ENCODE measurements at regions not wholly inside any gene's neighbourhood (a gene's known extent, or its start where the extent isn't known, plus 50 kb on each side); places are given as distances from the start of the nearest gene placed in this dataset.

- Histone ChIP-seq H3K4me1 (ENCODE audit: control insufficient read depth, insufficient read depth, low read length) (peaks cover 5% of the 10 kb centered on the region), H3K27me3 (ENCODE audit: control insufficient read depth, insufficient read depth, low read length, poor library complexity, severe bottlenecking) (no peaks in the 10 kb centered on the region), H3K9me3 (ENCODE audit: control insufficient read depth, low read length) (no peaks in the 10 kb centered on the region), H3K36me3 (ENCODE audit: control insufficient read depth, insufficient read depth, low read length) (no peaks in the 10 kb centered on the region), H3K4me3 (ENCODE audit: low read length) (no peak overlapping the region), H3K27ac (ENCODE audit: low read depth, low read length) (peak overlapping the region; percentile 87), H3K9ac (ENCODE audit: extremely low read depth, low read length, poor library complexity, severe bottlenecking) (no peak overlapping the region)
- peak; percentile 53 for DNase-seq
- Mint-ChIP-seq H3K27ac (no peak overlapping the region), H3K4me3 (no peak overlapping the region), H3K36me3 (ENCODE audit: low read depth) (no peaks in the 10 kb centered on the region), H3K9me3 (no peaks in the 10 kb centered on the region), H3K27me3 (ENCODE audit: insufficient read depth) (no peaks in the 10 kb centered on the region), H3K4me1 (peaks cover 16% of the 10 kb centered on the region)
- no peak for TF ChIP-seq CTCF (conservative IDR thresholded peaks at IDR 0.05)
- WGBS, 2 experiments (ENCODE audit: insufficient coverage in 1 of 2, insufficient read length in 1 of 2), result 70% methylated on average over 3 of the region's 3 CpGs; no CpG with 5 or more reads in 1 of the 2 experiments
Observed at GRCh38 chr14:61153431-61153830, 127.7 kb downstream of the TMEM30B start.

GRCh38 chr14:61152851-61153364, 128.2 kb downstream of the TMEM30B start:
- Histone ChIP-seq H3K9me3 (ENCODE audit: control insufficient read depth, low read length) (no peaks in the 10 kb centered on the region), H3K9ac (ENCODE audit: extremely low read depth, low read length, poor library complexity, severe bottlenecking) (no peak overlapping the region), H3K36me3 (ENCODE audit: control insufficient read depth, insufficient read depth, low read length) (no peaks in the 10 kb centered on the region), H3K4me3 (ENCODE audit: low read length) (no peak overlapping the region), H3K4me1 (ENCODE audit: control insufficient read depth, insufficient read depth, low read length) (peaks cover 5% of the 10 kb centered on the region), H3K27ac (ENCODE audit: low read depth, low read length) (peak overlapping the region; percentile 87), H3K27me3 (ENCODE audit: control insufficient read depth, insufficient read depth, low read length, poor library complexity, severe bottlenecking) (no peaks in the 10 kb centered on the region)
- H3K27me3 Mint-ChIP-seq (ENCODE audit: insufficient read depth), result no peaks in the 10 kb centered on the region
- no peak overlapping the region for H3K27ac Mint-ChIP-seq
- H3K4me1 Mint-ChIP-seq, result peaks cover 16% of the 10 kb centered on the region
- H3K9me3 Mint-ChIP-seq, result no peaks in the 10 kb centered on the region
- TF ChIP-seq CTCF (conservative IDR thresholded peaks at IDR 0.05), result no peak
- no peak overlapping the region for H3K4me3 Mint-ChIP-seq
- DNase-seq, result no peak
- no peaks in the 10 kb centered on the region for H3K36me3 Mint-ChIP-seq (ENCODE audit: low read depth)
- WGBS, 2 experiments (ENCODE audit: insufficient coverage in 1 of 2, insufficient read length in 1 of 2), result 93 to 96% methylated on average over 3 of the region's 3 CpGs

- WGBS, 2 experiments (ENCODE audit: insufficient coverage in 1 of 2, insufficient read length in 1 of 2), result 83 to 91% methylated on average over 1 to 4 of the region's 4 CpGs
- Mint-ChIP-seq H3K4me3 (no peak overlapping the region), H3K27ac (no peak overlapping the region), H3K27me3 (ENCODE audit: insufficient read depth) (no peaks in the 10 kb centered on the region), H3K36me3 (ENCODE audit: low read depth) (no peaks in the 10 kb centered on the region), H3K4me1 (peaks cover 16% of the 10 kb centered on the region), H3K9me3 (no peaks in the 10 kb centered on the region)
- Histone ChIP-seq H3K27ac (ENCODE audit: low read depth, low read length) (no peak overlapping the region), H3K36me3 (ENCODE audit: control insufficient read depth, insufficient read depth, low read length) (no peaks in the 10 kb centered on the region), H3K9ac (ENCODE audit: extremely low read depth, low read length, poor library complexity, severe bottlenecking) (no peak overlapping the region), H3K9me3 (ENCODE audit: control insufficient read depth, low read length) (no peaks in the 10 kb centered on the region), H3K4me1 (ENCODE audit: control insufficient read depth, insufficient read depth, low read length) (peaks cover 5% of the 10 kb centered on the region), H3K4me3 (ENCODE audit: low read length) (no peak overlapping the region), H3K27me3 (ENCODE audit: control insufficient read depth, insufficient read depth, low read length, poor library complexity, severe bottlenecking) (no peaks in the 10 kb centered on the region)
- no peak for TF ChIP-seq CTCF (conservative IDR thresholded peaks at IDR 0.05)
- no peak for DNase-seq
Observed at GRCh38 chr14:61151251-61151650, 129.9 kb downstream of the TMEM30B start.
